ENCODE measurements at regions not wholly inside any gene's neighbourhood (a gene's known extent, or its start where the extent isn't known, plus 50 kb on each side); places are given as distances from the start of the nearest gene placed in this dataset.

DNA sequence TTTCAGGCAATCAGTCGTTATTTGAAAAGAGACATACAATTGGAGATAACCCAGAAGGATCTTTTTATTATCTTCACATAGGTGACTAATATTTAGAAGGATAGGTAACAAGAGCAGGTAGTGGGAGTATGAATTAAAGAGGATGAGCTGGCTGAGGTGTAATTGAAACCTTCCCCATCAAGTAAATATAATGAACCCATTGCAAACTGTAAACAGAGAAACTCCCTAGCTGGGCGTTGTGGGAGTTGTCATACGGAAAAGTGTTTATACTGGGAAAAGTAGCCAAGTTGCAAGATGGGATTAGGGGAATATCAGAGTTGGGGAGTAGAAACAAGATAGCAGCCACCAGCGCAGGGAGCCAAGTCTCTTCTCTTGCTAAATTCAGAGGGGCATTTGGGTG lies 448.4 kb downstream of the COG6 start:
- no peaks in the 10 kb centered on the region; the same call in 1 of the 2 replicates for H3K27me3 Mint-ChIP-seq (ENCODE audit: insufficient read depth)
- H3K36me3 Mint-ChIP-seq (ENCODE audit: low read depth), result no peaks in the 10 kb centered on the region; the same call in 1 of the 2 replicates
- peaks cover 16% of the 10 kb centered on the region for H3K9me3 Mint-ChIP-seq
- no peak overlapping the region for H3K4me3 Mint-ChIP-seq
- TF ChIP-seq, protein P1, sequence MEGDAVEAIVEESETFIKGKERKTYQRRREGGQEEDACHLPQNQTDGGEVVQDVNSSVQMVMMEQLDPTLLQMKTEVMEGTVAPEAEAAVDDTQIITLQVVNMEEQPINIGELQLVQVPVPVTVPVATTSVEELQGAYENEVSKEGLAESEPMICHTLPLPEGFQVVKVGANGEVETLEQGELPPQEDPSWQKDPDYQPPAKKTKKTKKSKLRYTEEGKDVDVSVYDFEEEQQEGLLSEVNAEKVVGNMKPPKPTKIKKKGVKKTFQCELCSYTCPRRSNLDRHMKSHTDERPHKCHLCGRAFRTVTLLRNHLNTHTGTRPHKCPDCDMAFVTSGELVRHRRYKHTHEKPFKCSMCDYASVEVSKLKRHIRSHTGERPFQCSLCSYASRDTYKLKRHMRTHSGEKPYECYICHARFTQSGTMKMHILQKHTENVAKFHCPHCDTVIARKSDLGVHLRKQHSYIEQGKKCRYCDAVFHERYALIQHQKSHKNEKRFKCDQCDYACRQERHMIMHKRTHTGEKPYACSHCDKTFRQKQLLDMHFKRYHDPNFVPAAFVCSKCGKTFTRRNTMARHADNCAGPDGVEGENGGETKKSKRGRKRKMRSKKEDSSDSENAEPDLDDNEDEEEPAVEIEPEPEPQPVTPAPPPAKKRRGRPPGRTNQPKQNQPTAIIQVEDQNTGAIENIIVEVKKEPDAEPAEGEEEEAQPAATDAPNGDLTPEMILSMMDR (IDR thresholded peaks at IDR 0.05), result no peak
- H3K4me1 Mint-ChIP-seq (ENCODE audit: low read depth), result no peaks in the 10 kb centered on the region
- no peak for DNase-seq
- H3K27ac Mint-ChIP-seq, result no peak overlapping the region

DNA sequence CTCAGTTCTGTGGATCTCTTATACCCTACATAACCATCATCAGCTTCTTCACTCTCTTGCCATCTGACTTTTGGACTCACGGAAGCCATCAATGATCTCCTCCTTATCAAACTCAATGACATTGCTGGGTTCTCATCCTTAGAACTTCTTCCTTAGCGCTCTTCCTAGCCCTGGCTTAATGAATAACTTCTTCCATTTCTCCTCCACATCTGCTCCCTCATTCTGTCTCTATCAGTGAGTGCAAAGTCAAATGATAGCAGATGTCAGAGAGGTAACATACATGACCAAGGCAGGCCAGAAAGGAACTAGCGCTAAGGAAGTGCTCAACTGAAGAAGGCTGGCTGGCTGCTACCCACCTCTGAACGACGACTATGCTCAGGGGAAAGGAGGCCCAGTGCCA lies 449.8 kb downstream of the COG6 start:
- Mint-ChIP-seq H3K27ac (no peak overlapping the region), H3K4me1 (ENCODE audit: low read depth) (no peaks in the 10 kb centered on the region), H3K4me3 (no peak overlapping the region), H3K27me3 (ENCODE audit: insufficient read depth) (no peaks in the 10 kb centered on the region; the same call in 1 of the 2 replicates), H3K9me3 (peaks cover 12% of the 10 kb centered on the region), H3K36me3 (ENCODE audit: low read depth) (no peaks in the 10 kb centered on the region)
- DNase-seq, result no peak
- TF ChIP-seq, protein P1 (IDR thresholded peaks at IDR 0.05), result no peak

DNA sequence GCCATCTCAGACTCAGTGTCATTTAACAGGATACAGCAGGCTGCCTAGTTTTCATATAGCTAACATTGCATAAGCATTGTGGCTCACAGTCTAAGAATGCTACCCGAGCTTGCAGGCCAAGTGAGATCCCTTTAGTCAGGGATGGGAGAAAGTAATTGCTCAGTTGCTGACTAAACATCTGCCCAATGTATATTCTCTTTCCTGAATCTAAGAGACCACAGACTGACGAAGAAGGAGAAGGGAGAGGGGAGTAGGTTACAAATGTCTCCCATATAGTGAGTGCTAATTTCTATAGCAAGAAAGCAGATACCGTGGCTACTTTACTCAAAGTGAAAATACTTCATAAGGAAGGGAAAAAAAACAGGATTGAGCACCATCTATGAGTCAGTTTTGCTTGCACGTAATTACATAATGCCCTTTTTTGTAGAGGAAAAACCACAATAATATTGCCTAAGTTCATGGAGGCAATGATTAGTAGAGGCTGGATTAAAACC lies 453.9 kb downstream of the COG6 start:
- no peaks in the 10 kb centered on the region; the same call in 1 of the 2 replicates for H3K27me3 Mint-ChIP-seq (ENCODE audit: insufficient read depth)
- DNase-seq, result peak; percentile 72
- TF ChIP-seq, protein P1 (IDR thresholded peaks at IDR 0.05), result no peak
- H3K4me1 Mint-ChIP-seq (ENCODE audit: low read depth), result no peaks in the 10 kb centered on the region
- no peaks in the 10 kb centered on the region for H3K36me3 Mint-ChIP-seq (ENCODE audit: low read depth)
- H3K4me3 Mint-ChIP-seq, result peak overlapping the region; percentile 41; the same call in 1 of the 2 replicates
- no peaks in the 10 kb centered on the region; the same call in 1 of the 2 replicates for H3K9me3 Mint-ChIP-seq
- peak overlapping the region; percentile 43; the same call in 1 of the 2 replicates for H3K27ac Mint-ChIP-seq

DNA sequence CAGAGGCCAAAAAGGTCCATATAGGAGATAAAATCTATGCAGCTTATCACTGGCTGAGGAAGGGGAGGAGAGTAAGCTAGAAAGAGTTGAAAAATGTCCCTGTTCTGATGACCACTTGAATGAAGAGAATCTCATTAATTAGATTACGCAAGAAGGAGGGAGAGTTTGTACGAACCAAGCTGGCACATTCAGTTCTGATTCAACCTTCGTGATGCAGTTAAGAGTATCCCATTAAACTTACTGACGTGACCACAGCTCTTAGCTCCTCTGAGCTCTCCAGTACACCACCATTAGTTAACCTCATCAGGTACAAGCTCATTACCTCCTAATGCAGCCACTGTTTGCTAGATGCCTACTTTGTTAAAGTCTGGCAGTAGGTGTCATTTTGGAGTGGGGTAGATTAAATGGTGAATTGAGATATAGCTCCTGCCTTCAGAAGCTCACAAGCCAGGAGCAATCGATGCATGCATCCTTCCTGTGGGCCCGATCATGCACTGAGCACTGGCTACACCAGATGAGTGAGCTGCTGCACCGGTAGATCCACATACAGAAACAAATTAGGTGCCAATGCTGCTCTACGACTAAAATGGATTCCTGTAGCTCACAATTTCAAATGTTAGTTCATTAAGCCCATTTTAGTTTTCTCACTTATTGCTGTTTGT lies 458.3 kb downstream of the COG6 start:
- no peak for DNase-seq
- H3K36me3 Mint-ChIP-seq (ENCODE audit: low read depth), result no peaks in the 10 kb centered on the region
- TF ChIP-seq, protein P1 (IDR thresholded peaks at IDR 0.05), result no peak
- H3K9me3 Mint-ChIP-seq, result no peaks in the 10 kb centered on the region; the same call in 1 of the 2 replicates
- H3K27me3 Mint-ChIP-seq (ENCODE audit: insufficient read depth), result no peaks in the 10 kb centered on the region
- no peak overlapping the region for H3K4me3 Mint-ChIP-seq
- H3K4me1 Mint-ChIP-seq (ENCODE audit: low read depth), result no peaks in the 10 kb centered on the region
- no peak overlapping the region for H3K27ac Mint-ChIP-seq

DNA sequence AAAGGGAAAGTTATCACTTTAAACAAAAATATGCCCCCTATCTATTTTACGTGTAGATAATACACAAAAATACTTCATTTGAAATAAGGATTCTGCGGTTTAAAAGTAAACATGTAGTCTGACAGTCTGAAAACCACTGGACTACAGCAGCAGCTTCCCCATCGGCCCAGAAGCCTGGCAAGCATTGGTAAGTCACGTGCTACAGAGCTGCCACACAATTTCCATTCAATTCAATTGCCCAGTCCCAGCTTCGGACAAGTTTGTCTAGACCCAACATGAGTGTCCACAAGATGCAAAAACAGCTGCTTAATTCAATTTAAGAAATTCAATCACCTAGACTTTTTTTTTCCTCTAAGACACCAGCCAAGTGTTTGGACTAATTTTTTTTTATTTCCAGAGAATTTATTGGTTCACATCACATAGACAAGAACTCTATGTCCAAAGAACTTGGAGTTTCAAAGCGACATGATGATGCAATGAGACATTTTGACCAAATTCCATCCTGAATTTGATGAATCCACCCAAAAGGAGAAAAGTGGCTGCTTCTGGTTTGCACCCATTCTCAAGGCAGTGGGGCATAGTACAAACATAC lies 458.9 kb downstream of the COG6 start:
- H3K36me3 Mint-ChIP-seq (ENCODE audit: low read depth), result no peaks in the 10 kb centered on the region
- H3K4me1 Mint-ChIP-seq (ENCODE audit: low read depth), result no peaks in the 10 kb centered on the region
- no peak for DNase-seq
- no peak overlapping the region for H3K27ac Mint-ChIP-seq
- TF ChIP-seq, protein P1 (IDR thresholded peaks at IDR 0.05), result no peak
- H3K4me3 Mint-ChIP-seq, result no peak overlapping the region
- no peaks in the 10 kb centered on the region for H3K27me3 Mint-ChIP-seq (ENCODE audit: insufficient read depth)
- H3K9me3 Mint-ChIP-seq, result no peaks in the 10 kb centered on the region; the same call in 1 of the 2 replicates

Data from HFFc6 (cell line).